GM21576 (cell line): ENCODE measurements at regions not wholly inside any gene's neighbourhood (a gene's known extent, or its start where the extent isn't known, plus 50 kb on each side); places are given as distances from the start of the nearest gene placed in this dataset.
"Not testable (repeated sequence)": the region's sequence is repeated elsewhere in the genome, so short reads cannot be mapped to it uniquely, and the experiment has no call there.

Source experiments
- ATAC-seq: cut with Tn5 transposase; IDR thresholded peaks from one replicate; pipeline ENCODE4 v1.9.1; 2021; ENCODE audit warnings: mild to moderate bottlenecking, moderate library complexity; ENCODE audit not compliant: unreplicated experiment

- ATAC-seq, result no peak
Observed at GRCh38 chr11:80746300-80746699, 1305.5 kb upstream of the TENM4 start.

GRCh38 chr11:80745416-80745815 is 1304.6 kb upstream of the TENM4 start:
- ATAC-seq, result no peak

- ATAC-seq, result no peak
Observed at GRCh38 chr11:80733790-80734189, 1293.0 kb upstream of the TENM4 start.

GRCh38 chr11:80733361-80733760 is 1292.5 kb upstream of the TENM4 start:
- ATAC-seq, result no peak

- ATAC-seq, result peak; percentile 79
Observed at GRCh38 chr11:80727315-80727714, 1286.5 kb upstream of the TENM4 start.

- no peak for ATAC-seq
Observed at GRCh38 chr11:80726236-80726635, 1285.4 kb upstream of the TENM4 start.

- no peak for ATAC-seq
Observed at GRCh38 chr11:80724366-80724765, 1283.5 kb upstream of the TENM4 start.

GRCh38 chr11:80722629-80723028 is 1281.8 kb upstream of the TENM4 start:
- ATAC-seq, result no peak

- ATAC-seq, result no peak
Observed at GRCh38 chr11:80720295-80720694, 1279.5 kb upstream of the TENM4 start.

GRCh38 chr11:80719292-80719646 is 1278.4 kb upstream of the TENM4 start:
- ATAC-seq, result no peak

- ATAC-seq, result no peak
Observed at GRCh38 chr11:80718611-80719291, 1277.9 kb upstream of the TENM4 start.

- ATAC-seq, result no peak
Observed at GRCh38 chr11:80702264-80702663, 1261.4 kb upstream of the TENM4 start.

GRCh38 chr11:80700386-80700785 is 1259.6 kb upstream of the TENM4 start:
- no peak for ATAC-seq

GRCh38 chr11:80699406-80700177 is 1258.8 kb upstream of the TENM4 start:
- ATAC-seq, result not testable (repeated sequence)

GRCh38 chr11:80698637-80699036 is 1257.8 kb upstream of the TENM4 start:
- ATAC-seq, result no peak

GRCh38 chr11:80694385-80694784 is 1253.6 kb upstream of the TENM4 start:
- no peak for ATAC-seq

- no peak for ATAC-seq
Observed at GRCh38 chr11:80687941-80688340, 1247.1 kb upstream of the TENM4 start.

- no peak for ATAC-seq
Observed at GRCh38 chr11:80686889-80687288, 1246.1 kb upstream of the TENM4 start.

- no peak for ATAC-seq
Observed at GRCh38 chr11:80673566-80673965, 1232.7 kb upstream of the TENM4 start.

GRCh38 chr11:80669620-80670019 is 1228.8 kb upstream of the TENM4 start:
- no peak for ATAC-seq

GRCh38 chr11:80668039-80668438 is 1227.2 kb upstream of the TENM4 start:
- ATAC-seq, result no peak

GRCh38 chr11:80655834-80656233 is 1215.0 kb upstream of the TENM4 start:
- ATAC-seq, result no peak

GRCh38 chr11:80650966-80651365 is 1210.1 kb upstream of the TENM4 start:
- no peak for ATAC-seq
